ENCODE measurements at regions not wholly inside any gene's neighbourhood (a gene's known extent, or its start where the extent isn't known, plus 50 kb on each side); places are given as distances from the start of the nearest gene placed in this dataset.

- H3K4me3 ChIP-seq = no peak overlapping the region
- H3K4me2 ChIP-seq = no peak overlapping the region
- TF ChIP-seq BCL3 (IDR thresholded peaks at IDR 0.05) = no peak
- TF ChIP-seq, protein P1, sequence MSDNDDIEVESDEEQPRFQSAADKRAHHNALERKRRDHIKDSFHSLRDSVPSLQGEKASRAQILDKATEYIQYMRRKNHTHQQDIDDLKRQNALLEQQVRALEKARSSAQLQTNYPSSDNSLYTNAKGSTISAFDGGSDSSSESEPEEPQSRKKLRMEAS (IDR thresholded peaks at IDR 0.05) = no peak
- no peak for TF ChIP-seq POLR2AphosphoS2 (conservative IDR thresholded peaks at IDR 0.05; ENCODE audit: low read length)
- no peak for TF ChIP-seq HEYL (CRISPR knock-in tag; IDR thresholded peaks at IDR 0.05)
- no peak for TF ChIP-seq RARB (CRISPR knock-in tag; IDR thresholded peaks at IDR 0.05)
- TF ChIP-seq, protein P2, sequence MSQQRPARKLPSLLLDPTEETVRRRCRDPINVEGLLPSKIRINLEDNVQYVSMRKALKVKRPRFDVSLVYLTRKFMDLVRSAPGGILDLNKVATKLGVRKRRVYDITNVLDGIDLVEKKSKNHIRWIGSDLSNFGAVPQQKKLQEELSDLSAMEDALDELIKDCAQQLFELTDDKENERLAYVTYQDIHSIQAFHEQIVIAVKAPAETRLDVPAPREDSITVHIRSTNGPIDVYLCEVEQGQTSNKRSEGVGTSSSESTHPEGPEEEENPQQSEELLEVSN (IDR thresholded peaks at IDR 0.05; ENCODE audit: borderline replicate concordance, low read depth) = no peak
- no peak for TF ChIP-seq EHF (CRISPR knock-in tag; IDR thresholded peaks at IDR 0.05)
- TF ChIP-seq, protein P3, sequence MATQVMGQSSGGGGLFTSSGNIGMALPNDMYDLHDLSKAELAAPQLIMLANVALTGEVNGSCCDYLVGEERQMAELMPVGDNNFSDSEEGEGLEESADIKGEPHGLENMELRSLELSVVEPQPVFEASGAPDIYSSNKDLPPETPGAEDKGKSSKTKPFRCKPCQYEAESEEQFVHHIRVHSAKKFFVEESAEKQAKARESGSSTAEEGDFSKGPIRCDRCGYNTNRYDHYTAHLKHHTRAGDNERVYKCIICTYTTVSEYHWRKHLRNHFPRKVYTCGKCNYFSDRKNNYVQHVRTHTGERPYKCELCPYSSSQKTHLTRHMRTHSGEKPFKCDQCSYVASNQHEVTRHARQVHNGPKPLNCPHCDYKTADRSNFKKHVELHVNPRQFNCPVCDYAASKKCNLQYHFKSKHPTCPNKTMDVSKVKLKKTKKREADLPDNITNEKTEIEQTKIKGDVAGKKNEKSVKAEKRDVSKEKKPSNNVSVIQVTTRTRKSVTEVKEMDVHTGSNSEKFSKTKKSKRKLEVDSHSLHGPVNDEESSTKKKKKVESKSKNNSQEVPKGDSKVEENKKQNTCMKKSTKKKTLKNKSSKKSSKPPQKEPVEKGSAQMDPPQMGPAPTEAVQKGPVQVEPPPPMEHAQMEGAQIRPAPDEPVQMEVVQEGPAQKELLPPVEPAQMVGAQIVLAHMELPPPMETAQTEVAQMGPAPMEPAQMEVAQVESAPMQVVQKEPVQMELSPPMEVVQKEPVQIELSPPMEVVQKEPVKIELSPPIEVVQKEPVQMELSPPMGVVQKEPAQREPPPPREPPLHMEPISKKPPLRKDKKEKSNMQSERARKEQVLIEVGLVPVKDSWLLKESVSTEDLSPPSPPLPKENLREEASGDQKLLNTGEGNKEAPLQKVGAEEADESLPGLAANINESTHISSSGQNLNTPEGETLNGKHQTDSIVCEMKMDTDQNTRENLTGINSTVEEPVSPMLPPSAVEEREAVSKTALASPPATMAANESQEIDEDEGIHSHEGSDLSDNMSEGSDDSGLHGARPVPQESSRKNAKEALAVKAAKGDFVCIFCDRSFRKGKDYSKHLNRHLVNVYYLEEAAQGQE (IDR thresholded peaks at IDR 0.05) = no peak
- TF ChIP-seq HDAC2 (IDR thresholded peaks at IDR 0.05) = no peak
- TF ChIP-seq NR3C1 (IDR thresholded peaks at IDR 0.05) = no peak
- no peak for TF ChIP-seq NFE2L2 (conservative IDR thresholded peaks at IDR 0.05; ENCODE audit: low read length)
- TF ChIP-seq HOXB13 (CRISPR knock-in tag; IDR thresholded peaks at IDR 0.05; ENCODE audit: low read depth) = no peak
- no peak for TF ChIP-seq ZC3H11A (IDR thresholded peaks at IDR 0.05)
- TF ChIP-seq ZFP36 (IDR thresholded peaks at IDR 0.05; ENCODE audit: borderline replicate concordance, partially characterized antibody) = no peak
- TF ChIP-seq SMC3 (IDR thresholded peaks at IDR 0.05) = no peak
- TF ChIP-seq EP300 (IDR thresholded peaks at IDR 0.05) = no peak
- 29% methylated on average over 1 of the region's 1 CpG for WGBS (ENCODE audit: missing lambda C conversion rate)
- FAIRE-seq = no peak
- no peaks in the 10 kb centered on the region for H3K9me3 ChIP-seq
- POLR2A ChIA-PET = no interaction called here
- no peak for DNase-seq (ENCODE audit: low read depth in 1 of 2, low spot score in 1 of 2)
- no peak for ATAC-seq
- CTCF ChIA-PET = no interaction called here
- no peak overlapping the region for H3K27ac ChIP-seq
- no peaks in the 10 kb centered on the region for H3K4me1 ChIP-seq
Measured at GRCh38 chr5:136455409-136455808, 90.1 kb upstream of the TRPC7 start.

DNA sequence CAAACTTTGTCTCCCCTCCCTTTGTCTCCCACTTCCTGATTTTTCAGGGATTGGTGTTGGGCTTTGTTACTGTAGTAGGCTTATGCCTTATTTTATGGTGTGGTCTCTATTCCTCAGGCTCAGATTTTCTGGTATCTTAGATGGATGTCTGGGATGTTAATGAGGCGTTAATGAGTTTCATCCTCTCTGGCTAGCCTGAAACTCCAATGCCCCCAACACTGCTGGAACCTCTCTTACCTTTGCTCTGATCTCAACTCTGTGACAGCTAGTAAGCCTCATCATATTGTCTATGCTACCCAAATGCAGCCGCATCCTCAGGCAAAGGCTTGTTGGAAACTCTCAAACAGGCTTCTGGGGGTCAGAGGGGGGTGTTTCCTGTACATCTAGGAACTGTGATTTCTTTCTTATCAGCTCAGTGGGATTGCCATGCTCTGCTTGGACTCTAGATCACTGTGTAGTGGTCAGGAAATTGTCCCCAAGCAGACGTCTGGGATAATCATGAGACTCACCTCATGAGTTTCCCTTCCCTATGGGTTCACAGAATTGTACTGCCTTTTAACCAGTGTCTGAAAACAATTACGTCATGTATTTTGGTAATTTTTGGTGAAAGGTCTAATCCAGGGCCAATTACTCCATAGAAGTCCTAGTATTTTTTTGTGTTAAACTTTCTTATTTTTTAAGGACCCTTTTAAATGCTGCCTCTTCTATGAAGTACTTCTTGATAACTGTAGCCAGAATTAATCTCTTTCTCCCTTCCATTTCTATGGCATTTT, 88.8 kb upstream of the TRPC7 start:
- no peak overlapping the region for H3K4me3 ChIP-seq
- TF ChIP-seq CEBPB (IDR thresholded peaks at IDR 0.05) (no peak), CHD2 (IDR thresholded peaks at IDR 0.05; ENCODE audit: low read length, partially characterized antibody) (no peak), FOSL2 (IDR thresholded peaks at IDR 0.05) (no peak), FOSL2 (CRISPR knock-in tag; IDR thresholded peaks at IDR 0.05) (no peak), HOXB13 (CRISPR knock-in tag; IDR thresholded peaks at IDR 0.05; ENCODE audit: low read depth) (no peak), ELK1 (IDR thresholded peaks at IDR 0.05; ENCODE audit: low read depth, low read length) (no peak), ESRRA (IDR thresholded peaks at IDR 0.05; ENCODE audit: borderline replicate concordance, low read length) (no peak), EHF (CRISPR knock-in tag; IDR thresholded peaks at IDR 0.05) (no peak), CBX8 (IDR thresholded peaks at IDR 0.05) (no peak), ZFP36 (IDR thresholded peaks at IDR 0.05; ENCODE audit: borderline replicate concordance, partially characterized antibody) (no peak), NPAS2 (CRISPR knock-in tag; IDR thresholded peaks at IDR 0.05; ENCODE audit: borderline replicate concordance) (no peak), RNF2 (IDR thresholded peaks at IDR 0.05; ENCODE audit: borderline replicate concordance, low read depth) (no peak), ZSCAN20 (CRISPR knock-in tag; IDR thresholded peaks at IDR 0.05) (no peak)
- TF ChIP-seq, protein P4, sequence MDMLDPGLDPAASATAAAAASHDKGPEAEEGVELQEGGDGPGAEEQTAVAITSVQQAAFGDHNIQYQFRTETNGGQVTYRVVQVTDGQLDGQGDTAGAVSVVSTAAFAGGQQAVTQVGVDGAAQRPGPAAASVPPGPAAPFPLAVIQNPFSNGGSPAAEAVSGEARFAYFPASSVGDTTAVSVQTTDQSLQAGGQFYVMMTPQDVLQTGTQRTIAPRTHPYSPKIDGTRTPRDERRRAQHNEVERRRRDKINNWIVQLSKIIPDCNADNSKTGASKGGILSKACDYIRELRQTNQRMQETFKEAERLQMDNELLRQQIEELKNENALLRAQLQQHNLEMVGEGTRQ (IDR thresholded peaks at IDR 0.05) = no peak
- TF ChIP-seq, protein P2 (IDR thresholded peaks at IDR 0.05; ENCODE audit: borderline replicate concordance, low read depth) = no peak
- FAIRE-seq = no peak
- CTCF ChIA-PET = no interaction called here
- DNase-seq (ENCODE audit: low read depth in 1 of 2, low spot score in 1 of 2) = no peak
- H3K9me3 ChIP-seq = no peaks in the 10 kb centered on the region
- no peaks in the 10 kb centered on the region for H3K4me1 ChIP-seq
- no peak overlapping the region for H3K27ac ChIP-seq
- no peak for ATAC-seq
- WGBS (ENCODE audit: missing lambda C conversion rate) = 16% methylated on average over 4 of the region's 4 CpGs
- no peak overlapping the region for H3K4me2 ChIP-seq
- POLR2A ChIA-PET = no interaction called here

Data from A549 (cell line).